AG09319 (cell line): ENCODE measurements at regions not wholly inside any gene's neighbourhood (a gene's known extent, or its start where the extent isn't known, plus 50 kb on each side); places are given as distances from the start of the nearest gene placed in this dataset.

Experiments used
- DNase-seq: peaks from one replicate; pipeline ENCODE4 v3.0.0-alpha.2; 2010; ENCODE audit warnings: low read depth; ENCODE audit errors: extremely low read depth
- TF ChIP-seq, protein P1 (sequence below): IDR thresholded peaks from 2 replicates; pipeline ENCODE4 v1.5.1; 2011; ENCODE audit warnings: low read depth, mild to moderate bottlenecking, inconsistent platforms, low read length, moderate library complexity

DNA sequence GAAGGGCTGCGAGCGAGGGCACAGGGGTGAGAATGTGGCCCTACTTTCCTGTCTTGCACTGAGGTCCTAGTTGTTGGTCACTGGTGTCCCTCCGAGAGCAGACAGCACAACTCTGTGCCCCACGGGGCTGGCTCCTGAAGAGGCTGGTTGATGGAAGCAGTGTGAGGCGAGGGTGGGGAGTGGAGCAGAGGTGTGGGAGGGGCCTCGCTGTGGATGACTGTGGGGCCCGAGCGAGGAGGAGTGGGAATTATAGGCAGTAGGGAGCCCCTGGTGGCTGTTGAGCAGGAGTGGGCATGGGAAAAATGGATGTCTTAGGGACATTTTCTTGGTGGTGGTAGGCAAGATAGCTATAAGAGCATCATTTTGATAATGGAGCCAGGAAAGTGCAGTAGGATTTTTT, 660.5 kb upstream of the HS6ST1 start:
- TF ChIP-seq, protein P1, sequence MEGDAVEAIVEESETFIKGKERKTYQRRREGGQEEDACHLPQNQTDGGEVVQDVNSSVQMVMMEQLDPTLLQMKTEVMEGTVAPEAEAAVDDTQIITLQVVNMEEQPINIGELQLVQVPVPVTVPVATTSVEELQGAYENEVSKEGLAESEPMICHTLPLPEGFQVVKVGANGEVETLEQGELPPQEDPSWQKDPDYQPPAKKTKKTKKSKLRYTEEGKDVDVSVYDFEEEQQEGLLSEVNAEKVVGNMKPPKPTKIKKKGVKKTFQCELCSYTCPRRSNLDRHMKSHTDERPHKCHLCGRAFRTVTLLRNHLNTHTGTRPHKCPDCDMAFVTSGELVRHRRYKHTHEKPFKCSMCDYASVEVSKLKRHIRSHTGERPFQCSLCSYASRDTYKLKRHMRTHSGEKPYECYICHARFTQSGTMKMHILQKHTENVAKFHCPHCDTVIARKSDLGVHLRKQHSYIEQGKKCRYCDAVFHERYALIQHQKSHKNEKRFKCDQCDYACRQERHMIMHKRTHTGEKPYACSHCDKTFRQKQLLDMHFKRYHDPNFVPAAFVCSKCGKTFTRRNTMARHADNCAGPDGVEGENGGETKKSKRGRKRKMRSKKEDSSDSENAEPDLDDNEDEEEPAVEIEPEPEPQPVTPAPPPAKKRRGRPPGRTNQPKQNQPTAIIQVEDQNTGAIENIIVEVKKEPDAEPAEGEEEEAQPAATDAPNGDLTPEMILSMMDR = no peak
- no peak for DNase-seq

GRCh38 chr2:128980475-128980874, 661.8 kb upstream of the HS6ST1 start:
- TF ChIP-seq, protein P1 = no peak
- DNase-seq = no peak

- no peak for DNase-seq
Observed at GRCh38 chr2:128981353-128981752, 662.7 kb upstream of the HS6ST1 start.

GRCh38 chr2:128982001-128982400, 663.3 kb upstream of the HS6ST1 start:
- no peak for DNase-seq
- TF ChIP-seq, protein P1 = no peak

More at GRCh38 chr2:128981353-128981752, 662.7 kb upstream of the HS6ST1 start:
- TF ChIP-seq, protein P1 = no peak

- TF ChIP-seq, protein P1 = no peak
Observed at GRCh38 chr2:128982670-128983069, 664.0 kb upstream of the HS6ST1 start.

DNA sequence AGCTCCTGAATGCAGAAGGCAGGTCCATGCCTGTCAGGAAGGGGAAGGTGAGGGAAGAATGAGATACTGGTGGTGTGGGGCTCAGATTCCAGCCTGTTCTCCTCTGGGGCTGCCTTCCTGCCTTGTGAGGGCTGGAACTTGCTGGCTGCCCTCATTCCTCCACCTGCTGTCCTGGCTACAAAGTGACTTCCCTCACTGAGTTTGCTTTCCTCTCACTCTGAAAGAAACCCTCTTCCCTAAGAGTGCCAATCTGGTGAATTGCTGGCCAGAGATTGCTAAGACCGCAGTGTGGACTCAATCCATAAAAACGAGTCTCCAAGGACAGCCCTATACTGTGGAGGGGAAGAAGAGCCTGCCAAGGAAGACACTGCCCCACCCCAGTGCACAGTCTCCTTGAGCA, 664.4 kb upstream of the HS6ST1 start:
- TF ChIP-seq, protein P1 = no peak

More at GRCh38 chr2:128982670-128983069, 664.0 kb upstream of the HS6ST1 start:
- no peak for DNase-seq

DNA sequence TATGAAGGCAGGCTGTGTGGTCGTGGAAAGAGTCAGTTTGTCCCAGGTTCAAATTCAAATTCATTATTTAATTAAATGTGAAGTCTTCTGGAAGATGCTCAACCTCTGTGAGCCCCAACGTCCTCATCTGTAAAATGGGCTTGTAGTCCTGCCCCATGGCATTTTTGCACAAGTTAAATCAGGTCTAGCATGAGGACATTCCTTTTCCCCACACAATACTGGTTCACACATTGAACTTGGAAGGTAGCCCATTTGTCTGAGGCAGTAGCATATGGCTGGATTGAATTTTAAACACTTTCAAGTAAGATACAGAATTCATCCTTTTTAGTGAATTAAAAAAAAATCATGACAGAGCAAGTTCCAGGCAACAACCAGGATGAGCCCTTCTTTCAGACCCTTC, 665.4 kb upstream of the HS6ST1 start:
- no peak for DNase-seq
- TF ChIP-seq, protein P1 = no peak

More for the DNA sequence above, 664.4 kb upstream of the HS6ST1 start:
- DNase-seq = no peak
